Right lobe of liver (tissue), 4 donors: ENCODE measurements at regions not wholly inside any gene's neighbourhood (a gene's known extent, or its start where the extent isn't known, plus 50 kb on each side); places are given as distances from the start of the nearest gene placed in this dataset.

Experiments used
- POLR2A ChIP-seq: fragments of 450-650 bp; IDR thresholded peaks from one replicate; pipeline ENCODE4 v1.6.1; 2017; ENCODE audit warnings: antibody characterized with exemption, mild to moderate bottlenecking
- TF ChIP-seq, protein P1 (sequence below), 4 donors: fragments of 200-600 bp in 3 of 4; fragments of 450-650 bp in 1 of 4; IDR thresholded peaks; one replicate each; pipeline versions ENCODE4 v1.5.1 to v1.8.0; 2016 to 2022; ENCODE audit warnings: antibody characterized with exemption in 4 of 4, mild to moderate bottlenecking in 2 of 4
- donor health status: DM: no; HTN: no; CAD: no.
- donor health status: DM: no; HTN: no; CAD: no.
- donor health status: DM: no; HTN: yes; CAD: no.

DNA sequence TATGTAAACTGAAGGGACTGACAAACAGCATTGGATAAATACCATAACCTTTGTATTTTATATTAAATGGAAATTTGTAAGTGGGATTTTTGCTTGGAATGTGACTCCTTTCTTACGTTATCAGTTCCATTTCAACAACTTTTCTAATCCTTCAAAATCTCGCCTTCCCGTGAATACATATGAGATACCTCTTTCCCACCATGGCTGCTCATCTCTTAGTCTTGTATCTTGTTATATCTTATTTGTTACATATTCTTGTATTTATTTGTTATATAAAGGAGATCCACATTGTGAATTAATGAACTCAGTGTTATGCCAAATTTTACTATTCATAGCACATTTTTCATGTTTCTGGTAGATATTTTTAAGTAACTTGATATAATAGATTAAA is 623.7 kb downstream of the MCTP2 start:
- no peak for TF ChIP-seq POLR2A
- TF ChIP-seq, protein P1, sequence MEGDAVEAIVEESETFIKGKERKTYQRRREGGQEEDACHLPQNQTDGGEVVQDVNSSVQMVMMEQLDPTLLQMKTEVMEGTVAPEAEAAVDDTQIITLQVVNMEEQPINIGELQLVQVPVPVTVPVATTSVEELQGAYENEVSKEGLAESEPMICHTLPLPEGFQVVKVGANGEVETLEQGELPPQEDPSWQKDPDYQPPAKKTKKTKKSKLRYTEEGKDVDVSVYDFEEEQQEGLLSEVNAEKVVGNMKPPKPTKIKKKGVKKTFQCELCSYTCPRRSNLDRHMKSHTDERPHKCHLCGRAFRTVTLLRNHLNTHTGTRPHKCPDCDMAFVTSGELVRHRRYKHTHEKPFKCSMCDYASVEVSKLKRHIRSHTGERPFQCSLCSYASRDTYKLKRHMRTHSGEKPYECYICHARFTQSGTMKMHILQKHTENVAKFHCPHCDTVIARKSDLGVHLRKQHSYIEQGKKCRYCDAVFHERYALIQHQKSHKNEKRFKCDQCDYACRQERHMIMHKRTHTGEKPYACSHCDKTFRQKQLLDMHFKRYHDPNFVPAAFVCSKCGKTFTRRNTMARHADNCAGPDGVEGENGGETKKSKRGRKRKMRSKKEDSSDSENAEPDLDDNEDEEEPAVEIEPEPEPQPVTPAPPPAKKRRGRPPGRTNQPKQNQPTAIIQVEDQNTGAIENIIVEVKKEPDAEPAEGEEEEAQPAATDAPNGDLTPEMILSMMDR (IDR thresholded peaks at IDR 0.05) = no peak
